HG03175 (cell line): ENCODE measurements at regions not wholly inside any gene's neighbourhood (a gene's known extent, or its start where the extent isn't known, plus 50 kb on each side); places are given as distances from the start of the nearest gene placed in this dataset.

Experiments used
- ATAC-seq: cut with Tn5 transposase; IDR thresholded peaks from one replicate; pipeline ENCODE4 v1.9.1; 2021; ENCODE audit warnings: mild to moderate bottlenecking, moderate library complexity; ENCODE audit not compliant: unreplicated experiment

DNA sequence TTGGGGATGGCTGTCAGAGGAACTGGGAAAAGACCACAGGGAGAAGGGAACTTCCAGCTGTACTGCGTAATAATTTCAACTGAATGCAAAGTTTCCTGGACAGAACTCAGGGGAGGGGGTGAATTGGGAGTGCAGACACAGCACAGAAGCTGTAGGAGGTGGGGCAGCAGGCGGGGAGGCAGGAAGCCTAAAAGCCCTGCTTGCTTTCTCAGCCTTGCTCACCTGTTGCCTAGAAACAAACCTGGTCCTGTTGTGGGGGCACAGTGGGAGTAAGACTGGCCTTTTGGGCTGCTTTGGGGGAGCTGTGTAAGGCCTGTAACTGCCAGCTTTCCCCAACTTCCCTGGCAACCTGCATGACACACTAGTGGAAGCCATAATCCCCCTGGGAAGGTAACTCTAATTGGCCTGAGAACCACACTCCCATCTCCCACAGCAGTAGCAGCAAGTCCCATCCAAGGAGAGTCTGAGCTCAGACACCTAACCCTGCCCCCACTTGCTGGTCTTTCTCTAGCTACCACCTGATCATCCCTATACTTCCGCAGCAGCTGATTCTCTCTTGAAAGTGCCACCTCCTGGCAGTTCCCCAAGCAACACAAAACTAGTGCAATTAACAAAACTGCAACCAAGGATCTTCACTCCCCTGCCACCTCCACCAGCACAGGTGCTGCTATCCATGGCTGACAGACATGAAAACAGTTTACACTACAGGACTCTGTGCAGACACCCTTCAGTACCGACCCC is 1239.3 kb downstream of the SORCS1 start:
- ATAC-seq: no peak

DNA sequence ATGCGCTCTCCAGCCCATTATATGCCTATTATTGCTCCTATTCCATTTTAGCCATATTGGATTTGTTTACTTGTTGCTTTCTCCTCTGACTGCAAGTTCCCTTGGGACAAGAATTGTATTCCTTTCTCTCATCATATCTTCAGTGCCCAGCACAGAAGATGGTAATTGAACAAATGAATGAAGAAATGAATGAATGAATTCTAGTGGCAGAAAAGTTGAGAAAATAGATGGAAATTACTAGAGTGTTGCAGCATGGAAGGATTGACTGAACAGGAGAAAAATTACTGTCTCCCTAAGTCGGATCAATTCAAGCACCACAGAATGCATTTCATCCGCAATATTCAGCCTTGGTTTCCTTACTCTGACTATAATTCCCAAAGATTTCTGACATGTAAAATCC is 1243.2 kb downstream of the SORCS1 start:
- ATAC-seq: no peak

DNA sequence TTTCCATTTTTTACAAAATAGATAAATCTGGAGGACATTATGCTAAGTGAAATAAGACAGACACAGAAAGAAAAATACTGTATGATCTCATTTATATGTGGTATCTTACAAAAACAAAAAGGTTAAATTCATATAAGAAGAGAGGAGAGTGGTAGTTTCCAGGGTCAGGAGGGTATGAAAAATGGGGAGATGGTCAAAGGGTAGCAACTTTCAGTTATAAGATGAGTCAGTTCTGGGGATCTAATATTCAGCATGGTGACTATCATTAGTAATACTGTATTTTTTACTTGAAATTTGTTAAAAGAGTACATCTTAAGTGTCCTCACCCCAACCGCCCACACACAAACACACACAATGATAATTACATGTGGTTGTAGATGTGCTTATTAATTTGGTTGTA is 1250.1 kb downstream of the SORCS1 start:
- ATAC-seq: no peak

DNA sequence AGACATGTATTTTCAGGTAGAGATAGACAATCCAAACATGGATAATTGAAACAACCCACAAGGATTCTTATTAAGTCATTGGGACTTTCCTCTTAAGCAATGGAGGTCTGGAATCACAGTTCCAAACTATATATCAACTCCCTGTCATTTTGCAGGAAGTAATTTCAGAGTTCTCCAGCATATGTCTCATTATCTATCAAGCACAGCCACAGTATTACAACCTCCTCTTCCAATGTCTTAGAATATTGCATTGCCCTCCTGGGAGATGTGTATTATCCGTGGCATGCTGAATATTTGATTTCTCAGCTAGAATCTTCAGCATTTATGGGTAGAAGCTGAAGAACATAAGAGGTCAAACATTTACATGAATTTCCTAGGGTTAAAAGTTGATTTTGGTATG is 1255.8 kb downstream of the SORCS1 start:
- no peak for ATAC-seq

DNA sequence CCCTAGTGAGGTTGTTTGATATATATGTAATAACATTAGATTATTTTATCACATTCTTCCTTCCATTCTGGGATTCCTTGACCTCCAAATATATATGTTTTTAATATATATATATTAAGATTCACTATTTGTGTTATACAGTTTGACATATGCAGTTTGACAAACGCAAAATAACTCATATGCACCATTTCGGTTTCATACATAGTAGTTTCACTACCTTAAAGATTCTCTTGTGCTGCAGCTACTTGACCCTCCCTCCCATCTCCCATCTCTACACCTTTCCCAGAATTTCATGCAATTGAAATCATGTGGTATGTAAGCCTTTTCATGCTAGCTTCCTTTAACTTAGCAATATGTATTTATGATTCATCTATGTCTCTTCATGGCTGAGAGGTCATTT is 1244.4 kb downstream of the SORCS3 start:
- ATAC-seq: no peak

DNA sequence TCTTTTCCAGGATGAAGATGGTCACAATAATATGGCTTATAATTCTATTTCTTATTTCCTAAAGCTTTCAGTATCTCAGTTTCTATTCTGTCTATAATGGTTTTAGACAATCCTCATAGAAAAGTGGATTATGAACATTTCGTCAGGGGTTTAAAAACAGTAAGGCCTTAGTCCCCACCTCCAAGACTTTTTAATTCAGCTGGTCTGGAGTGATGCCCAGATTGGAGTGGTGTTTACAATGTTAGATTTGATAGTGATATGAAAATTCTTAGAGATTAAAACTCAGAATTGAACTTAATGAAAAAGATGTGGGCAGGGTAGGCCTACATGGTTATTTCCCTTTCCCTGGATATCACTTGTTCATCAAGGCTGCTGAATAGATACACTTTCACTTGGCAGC is 1238.3 kb downstream of the SORCS3 start:
- ATAC-seq: no peak

DNA sequence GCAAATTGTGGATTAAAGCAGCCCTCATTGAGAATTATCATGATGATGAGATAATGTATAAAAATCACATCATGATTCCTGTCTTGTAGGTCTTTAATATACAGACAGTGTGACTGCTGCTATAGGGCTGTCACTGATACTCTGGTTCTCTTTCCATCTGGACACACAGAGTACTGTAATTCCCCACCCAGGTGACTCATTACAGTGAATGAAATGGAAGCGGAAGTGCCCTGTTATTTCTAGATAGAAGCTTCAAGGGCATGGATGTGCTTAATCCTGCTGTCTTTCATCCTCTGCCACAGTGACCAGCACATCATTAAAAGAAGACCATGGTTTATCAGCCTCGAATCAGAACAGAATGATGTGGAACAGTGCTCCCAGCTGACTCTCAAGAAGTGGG is 1234.0 kb downstream of the SORCS3 start:
- ATAC-seq: no peak

DNA sequence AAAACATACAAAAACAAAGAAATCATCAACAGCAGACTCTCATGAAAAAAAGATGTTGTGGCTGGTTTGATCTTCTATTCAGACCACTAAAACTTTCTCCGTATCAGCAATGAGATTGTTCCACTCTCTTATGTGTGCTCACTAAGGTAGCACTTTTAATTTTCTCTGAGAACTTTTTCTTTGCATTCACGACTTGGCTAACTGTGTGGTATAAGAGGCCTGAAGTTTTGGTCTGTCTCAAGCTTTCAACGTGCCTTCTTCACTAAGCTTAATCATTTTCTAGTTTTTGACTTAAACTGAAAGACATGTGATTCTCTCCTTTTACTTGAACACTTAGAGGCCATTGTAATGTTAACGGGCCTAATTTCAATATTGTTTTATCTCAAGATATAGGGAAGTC is 1231.6 kb downstream of the SORCS3 start:
- no peak for ATAC-seq

DNA sequence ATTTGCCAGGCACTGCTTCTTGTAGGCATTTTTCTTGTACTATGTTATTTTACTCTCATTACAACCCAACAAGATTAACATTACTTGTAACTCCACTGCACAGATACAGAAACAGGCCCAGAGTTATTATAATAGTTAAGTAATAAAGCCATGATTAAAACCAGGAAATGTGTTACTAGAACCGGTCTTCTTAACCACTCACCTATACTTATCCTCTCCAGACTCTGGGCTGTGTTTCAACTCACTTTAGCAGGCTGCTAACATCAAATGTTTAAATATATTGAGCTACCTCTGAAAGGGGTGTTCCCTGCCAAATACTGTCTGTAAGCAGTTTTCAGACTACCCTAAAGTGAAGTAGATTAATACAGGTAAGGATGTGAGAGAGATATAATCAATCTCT is 1227.8 kb downstream of the SORCS3 start:
- no peak for ATAC-seq

DNA sequence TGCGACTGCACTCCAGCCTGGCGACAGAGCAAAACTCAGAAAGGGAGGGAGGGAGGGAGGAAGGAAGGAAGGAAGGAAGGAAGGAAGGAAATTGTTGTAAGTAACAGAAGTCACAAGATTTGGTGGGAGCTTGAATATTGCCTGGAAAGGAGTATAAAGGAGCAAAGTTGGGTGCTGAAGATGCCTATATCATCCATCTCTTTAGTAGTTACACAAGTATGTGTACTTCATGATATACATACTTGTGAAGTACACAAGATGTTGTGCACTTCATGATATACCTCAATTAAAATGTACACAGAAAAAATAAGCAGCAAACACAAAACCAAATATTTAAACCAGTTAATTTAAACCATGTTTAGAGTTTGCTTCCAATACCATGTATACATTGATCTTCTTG is 1223.8 kb downstream of the SORCS3 start:
- no peak for ATAC-seq

DNA sequence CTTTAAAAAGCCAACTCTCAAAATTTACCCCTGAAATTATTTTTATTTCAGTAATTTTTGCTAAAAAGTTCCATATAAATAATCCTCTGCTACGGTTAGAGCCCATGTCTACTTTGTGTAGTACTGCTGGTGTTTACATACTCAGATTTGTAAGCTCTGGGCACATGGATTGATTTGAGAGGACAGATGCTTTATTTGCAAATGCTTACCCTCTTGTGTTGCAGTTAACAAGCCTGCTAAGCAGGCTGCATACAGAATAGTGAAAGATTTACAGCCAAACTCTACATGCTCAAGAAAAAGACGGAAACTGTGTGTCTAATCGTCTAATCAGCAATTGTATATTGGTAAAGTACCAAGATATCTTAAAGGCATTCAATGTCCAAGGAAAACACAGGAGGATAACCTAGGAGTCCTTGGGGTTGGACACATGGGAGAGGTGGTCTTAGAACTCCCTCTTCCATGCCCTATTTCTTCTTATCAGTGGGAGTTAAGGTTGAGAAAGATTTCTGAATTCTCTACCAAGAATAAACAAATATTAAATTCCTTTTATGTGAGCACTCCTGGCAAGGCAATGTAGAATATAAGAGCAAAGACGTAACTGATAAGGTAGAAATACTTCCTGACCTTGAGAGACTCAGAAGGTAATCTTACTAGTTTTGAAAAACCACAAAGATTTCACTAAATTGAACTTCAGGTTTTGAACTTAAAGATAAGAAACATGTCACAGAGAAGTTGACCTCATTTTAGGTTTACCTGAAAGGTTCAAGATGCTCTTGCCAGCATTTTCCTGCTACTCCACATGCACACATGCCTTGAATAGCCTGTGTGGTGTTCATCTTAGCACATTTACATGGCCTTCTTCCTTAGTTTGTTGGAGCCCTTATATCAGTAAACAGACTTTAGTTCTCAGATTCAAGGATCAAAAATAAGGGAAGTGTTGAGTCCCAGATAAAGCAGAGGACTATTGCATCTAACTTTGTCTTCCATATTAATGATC is 1216.5 kb downstream of the SORCS3 start:
- ATAC-seq: no peak

DNA sequence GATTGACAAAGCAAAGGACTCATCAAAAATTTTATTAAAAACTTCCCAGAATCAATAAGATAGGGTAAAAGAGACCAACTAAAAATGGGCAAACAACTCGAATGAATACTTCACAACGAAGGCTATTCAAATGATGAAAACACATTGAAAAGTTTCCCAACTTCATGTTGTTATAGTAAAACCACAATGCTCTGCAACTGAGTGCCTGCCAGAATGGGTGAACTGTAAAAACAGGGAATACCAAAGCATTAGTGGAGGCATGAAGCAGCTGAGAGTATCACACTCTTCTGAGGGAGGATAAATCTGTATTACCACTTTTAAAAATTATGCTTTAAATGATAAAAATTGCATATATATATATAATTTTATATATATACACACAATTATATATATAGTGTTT is 1214.7 kb downstream of the SORCS3 start:
- ATAC-seq: no peak

DNA sequence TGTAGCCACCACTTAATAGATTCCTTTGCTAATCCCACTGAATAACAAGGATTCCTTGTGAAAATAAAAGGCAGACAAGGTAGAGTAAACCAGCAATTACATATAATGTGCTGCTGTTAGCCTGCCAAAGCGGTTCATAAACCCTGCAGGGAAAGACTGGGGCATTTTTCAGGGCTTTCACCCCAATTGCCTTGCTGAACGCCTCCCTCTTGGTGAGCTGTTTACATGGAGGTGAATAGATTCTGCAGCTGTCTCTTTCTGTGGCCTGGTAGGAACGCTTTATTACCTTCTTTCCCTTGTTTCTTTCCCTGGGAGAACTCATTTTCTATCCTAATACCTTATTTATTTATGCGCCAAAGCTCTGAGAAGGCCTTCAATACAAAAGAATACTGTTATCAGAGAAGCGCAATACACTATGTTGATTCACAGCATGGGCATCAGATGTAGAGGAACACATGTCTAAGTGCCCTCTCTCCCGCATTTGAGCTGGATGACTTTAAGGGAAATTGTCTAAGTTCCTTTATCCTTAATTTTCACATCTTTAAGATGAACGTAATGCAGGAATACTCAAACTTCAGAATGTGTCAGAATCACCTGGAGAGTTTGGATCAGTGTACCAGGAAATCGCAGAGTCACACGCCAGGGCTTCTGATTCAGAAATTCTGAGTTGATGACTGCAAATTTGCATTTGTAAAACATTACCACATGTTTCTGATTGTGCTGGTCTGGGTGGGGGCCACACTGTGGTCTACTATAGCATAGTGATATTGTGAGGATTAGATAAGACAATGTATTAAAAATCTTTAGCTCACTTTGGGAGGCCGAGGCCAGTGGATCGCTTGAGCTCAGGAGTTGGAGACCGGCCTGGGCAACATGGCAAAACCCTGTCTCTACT is 1203.8 kb downstream of the SORCS3 start:
- no peak for ATAC-seq

DNA sequence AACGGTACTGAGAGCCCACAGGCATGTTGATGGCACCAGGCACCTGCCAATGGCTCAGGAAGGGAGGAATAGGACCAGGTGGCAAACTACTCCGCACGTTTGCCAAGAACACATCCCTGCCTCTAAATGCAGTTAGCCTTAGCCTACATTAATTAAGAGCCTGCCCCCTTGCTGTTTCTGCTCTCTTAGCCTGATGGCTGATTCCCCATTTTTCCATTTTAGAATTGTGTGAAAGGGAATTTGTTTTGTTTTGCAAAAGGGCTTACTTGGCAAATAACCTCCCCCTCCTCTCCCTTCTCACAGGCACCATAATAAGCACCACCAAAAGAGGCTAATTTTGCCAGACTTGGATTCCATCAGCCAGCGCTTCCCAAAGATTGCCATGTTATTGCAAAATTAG is 1203.2 kb downstream of the SORCS3 start:
- ATAC-seq: no peak

DNA sequence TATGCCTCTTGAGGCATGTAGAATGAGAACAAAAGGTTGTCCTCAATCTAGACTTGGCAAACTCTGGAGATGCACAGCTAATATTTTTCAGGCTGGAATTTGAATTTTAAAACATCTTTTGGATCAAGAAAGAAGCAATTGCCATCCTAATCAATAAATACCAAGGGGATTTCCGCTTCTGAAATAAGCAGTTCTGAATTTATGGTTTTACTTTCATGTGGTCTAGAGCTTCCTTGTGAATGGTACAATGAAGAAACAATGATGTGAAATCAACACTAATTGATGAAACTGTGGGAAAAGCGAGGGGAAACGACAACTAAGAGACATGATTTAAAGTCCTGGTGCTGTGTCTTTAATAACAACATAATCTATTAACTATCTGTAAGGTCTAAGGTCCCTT is 1202.7 kb downstream of the SORCS3 start:
- no peak for ATAC-seq

DNA sequence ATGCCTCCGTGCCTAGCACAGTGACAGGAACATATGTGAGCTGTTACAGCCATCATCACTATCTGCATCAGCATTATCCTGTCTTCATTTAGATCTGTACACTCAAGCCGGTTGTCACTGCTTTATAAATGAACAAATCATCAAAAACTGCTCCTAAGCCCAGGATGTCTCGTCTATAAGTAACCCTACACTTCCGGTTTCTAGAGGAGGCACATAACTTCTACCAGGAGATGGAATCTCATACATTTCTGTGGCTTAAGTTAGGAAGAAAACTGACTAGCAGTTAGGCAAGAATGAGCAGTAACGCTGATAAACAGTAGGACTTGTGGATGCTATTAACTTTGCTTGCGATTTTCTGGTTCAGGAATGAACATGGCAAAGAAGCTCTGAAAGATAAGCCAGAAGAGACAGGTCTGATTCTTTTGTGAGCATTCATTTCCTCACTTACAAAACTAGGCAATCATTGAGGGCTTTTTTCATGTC is 1199.2 kb downstream of the SORCS3 start:
- ATAC-seq: no peak

DNA sequence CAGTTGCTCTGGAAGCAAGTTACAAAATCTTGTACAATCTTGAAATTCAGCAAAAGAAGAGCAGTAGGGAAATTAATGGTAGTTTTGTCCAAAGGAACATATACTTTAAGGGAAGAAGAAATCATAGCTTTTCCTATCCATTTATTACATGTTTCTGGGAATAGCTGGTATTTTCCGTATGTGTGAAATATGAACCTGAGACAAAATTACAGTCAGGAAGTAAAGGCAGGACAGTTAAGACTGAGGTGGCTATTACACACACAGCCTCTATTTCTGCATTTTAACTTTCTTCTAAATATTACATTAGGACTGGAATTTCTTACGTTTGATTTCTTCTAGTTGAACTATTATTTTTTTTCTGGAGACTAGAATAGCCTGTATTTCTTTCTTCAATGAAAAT is 1197.3 kb downstream of the SORCS3 start:
- no peak for ATAC-seq

DNA sequence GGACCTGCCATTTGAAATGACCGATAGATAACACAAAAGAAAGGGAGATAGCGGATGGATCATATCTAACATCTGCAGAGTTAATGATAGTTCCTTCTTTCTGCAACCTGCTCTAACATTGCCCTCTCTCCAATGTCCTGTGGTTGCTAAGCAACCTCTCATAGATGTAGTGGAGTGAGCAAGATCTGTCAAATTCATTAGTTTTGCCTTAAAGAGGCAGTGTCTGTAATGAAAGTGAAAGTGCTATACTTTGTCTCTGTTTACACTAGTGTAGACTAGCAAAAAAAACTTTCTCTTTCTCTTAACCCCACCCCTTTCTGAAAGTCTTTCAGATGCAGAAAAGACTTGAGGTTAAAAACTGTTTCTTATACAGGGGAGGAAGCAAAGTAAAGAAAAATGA is 1196.9 kb downstream of the SORCS3 start:
- peak; percentile 91 for ATAC-seq

DNA sequence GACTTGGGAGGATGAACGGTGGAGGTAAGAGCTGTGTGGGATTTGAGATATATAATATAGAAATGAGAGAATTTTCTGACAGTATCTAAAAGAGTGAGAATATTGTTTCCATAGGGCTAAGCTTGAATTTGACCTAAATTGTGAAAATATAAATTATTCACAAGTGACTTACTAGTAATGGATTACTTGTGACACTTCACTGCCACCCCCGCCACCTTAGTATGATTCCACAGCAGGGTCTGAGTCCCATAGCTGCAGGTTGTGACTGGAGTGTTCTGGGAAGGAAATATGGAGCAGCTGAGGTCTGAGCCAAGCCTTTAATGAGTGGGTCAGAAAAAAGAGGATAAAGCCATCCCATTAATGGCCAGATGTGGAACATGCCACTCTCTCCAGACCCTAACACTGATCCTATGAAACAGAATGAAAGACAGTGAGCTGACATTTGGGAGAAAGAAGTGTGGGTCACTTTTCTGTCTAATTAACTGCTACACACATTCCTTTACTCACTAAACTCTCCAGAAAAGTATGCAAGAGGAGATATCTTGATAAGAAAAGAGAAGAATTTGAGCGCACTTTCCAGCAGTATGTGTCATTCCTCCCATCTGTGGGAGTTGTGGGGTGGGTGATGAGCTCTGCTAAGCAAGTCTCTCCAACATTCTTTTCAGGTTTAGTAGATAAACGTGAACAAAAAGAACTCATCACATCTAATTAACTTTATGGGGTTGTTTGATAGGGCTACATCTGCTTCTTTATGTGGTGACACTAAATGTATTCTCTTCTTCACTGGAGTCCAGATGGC is 1193.4 kb downstream of the SORCS3 start:
- ATAC-seq: no peak

DNA sequence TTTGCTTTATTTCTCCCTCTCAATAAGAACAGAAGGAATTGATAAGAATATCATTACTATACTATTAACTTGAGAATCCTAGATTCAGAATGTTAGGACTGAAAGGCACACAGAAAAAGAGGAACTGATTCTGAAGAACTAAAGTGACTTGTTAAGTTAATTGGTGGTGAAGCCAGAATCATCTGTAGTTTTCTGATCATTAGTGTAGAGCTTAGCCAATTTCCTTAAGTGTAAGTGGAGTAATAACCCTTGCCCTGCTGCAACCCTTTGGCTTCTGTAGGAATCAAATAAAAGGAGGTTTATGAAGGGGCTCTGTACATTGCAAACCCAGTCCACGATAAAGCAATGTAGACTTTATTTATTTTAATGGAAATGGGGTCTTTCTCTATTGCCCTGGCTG is 1186.0 kb downstream of the SORCS3 start:
- no peak for ATAC-seq
